Right lung (tissue), 2 donors: ENCODE measurements at regions not wholly inside any gene's neighbourhood (a gene's known extent, or its start where the extent isn't known, plus 50 kb on each side); places are given as distances from the start of the nearest gene placed in this dataset.

Experiments used
- DNase-seq, 2 donors: peaks; one replicate each; pipeline ENCODE4 v3.0.0-alpha.2; 2013

DNA sequence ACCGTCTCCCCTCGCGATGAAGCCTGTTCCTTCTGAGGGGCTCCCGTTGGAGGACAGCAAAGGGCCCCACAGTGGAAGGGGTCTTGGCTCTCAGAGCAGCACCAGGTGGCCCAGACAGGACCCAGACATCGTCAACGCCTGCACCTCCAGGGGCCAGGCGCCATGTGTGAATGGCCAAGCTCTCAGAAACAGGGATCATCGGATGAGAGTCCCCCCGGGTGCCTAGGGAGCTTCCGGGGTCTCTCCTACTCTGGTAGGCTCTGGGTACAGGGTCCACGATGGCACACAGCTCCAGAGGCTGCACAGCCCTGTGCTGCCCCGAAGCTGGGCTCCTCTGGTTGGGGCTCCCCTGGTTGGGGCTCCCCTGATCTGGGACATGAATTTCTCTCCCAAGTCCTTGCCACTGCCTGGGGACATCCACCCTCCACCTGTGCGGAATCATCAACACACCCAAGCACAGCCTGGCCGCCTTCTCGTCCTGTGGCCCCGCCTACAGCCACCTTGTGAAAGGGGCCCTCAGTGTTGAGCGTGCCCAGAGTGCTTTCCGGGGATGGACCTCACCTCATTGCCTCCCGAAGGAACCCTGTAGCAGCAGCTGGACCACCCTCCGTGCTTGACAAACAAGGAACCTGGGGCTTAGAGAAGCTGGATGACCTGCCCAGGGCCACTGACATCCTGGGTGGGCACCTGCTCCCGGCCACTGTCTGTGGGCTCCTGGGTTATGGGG lies 929.0 kb downstream of the BRD1 start:
- no peak for DNase-seq

- DNase-seq: no peak
Observed at GRCh38 chr22:48897645-48898370, 929.9 kb downstream of the BRD1 start.

- DNase-seq: no peak
Observed at GRCh38 chr22:48896766-48897644, 930.7 kb downstream of the BRD1 start.

GRCh38 chr22:48895831-48896765 lies 931.6 kb downstream of the BRD1 start:
- no peak for DNase-seq

GRCh38 chr22:48895336-48895735 lies 932.3 kb downstream of the BRD1 start:
- no peak for DNase-seq

DNA sequence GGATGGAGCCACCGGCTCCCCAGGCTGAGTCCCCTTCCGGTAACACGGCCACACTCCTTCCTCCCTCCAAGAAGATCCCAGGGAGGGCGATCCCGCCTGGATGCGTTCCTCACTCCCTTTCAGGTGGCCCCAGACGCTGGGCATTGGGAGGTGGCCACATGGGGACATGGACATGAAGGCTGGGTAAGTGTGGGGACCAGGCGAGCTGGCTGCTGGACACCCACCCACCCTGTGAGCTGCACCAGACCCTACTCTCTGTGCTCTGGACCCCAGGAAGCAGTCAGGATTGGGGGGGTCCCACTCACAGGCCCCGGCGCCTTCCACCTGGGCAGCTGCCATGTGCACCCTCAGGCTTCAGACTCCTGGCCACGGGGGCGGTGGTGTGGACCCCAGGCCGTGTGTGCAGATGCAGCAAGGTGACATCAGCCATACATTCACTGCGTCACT lies 932.8 kb downstream of the BRD1 start:
- no peak for DNase-seq

GRCh38 chr22:48894064-48894671 lies 933.5 kb downstream of the BRD1 start:
- DNase-seq: no peak

DNA sequence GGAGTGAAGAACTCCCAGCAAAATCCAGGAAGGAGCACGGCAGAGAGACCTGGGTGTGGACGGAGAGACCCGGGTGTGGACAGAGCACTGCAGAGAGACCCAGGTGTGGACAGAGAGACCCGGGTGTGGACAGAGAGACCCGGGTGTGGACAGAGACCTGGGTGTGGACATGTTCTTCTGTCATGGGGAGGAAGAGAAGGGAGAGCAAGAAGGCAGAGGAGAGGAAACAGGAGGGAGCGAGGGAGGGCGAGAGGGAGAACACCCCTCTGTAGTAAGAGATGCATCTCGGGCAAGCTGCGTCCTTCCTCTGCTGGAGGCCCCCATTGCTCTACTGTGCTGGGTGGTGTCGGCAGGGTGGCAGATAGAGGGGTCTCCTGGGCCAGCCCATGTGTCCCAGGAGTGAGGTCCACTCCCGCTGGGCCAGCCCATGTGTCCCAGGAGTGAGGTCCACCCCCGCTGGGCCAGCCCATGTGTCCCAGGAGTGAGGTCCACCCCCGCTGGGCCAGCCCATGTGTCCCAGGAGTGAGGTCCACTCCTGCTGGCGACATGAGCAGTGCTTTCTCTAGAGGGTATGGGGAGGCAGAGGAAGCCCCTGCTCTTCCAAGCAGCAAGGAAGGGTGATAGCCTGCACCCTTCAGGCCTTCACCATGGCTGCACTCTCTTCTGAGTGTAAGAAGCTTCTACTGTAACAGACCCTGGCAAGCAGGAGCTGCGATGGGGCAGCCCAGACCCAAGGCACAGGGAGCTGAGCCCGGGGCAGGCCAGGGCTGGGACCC lies 934.2 kb downstream of the BRD1 start:
- no peak for DNase-seq

GRCh38 chr22:48892578-48893287 lies 934.9 kb downstream of the BRD1 start:
- no peak for DNase-seq

DNA sequence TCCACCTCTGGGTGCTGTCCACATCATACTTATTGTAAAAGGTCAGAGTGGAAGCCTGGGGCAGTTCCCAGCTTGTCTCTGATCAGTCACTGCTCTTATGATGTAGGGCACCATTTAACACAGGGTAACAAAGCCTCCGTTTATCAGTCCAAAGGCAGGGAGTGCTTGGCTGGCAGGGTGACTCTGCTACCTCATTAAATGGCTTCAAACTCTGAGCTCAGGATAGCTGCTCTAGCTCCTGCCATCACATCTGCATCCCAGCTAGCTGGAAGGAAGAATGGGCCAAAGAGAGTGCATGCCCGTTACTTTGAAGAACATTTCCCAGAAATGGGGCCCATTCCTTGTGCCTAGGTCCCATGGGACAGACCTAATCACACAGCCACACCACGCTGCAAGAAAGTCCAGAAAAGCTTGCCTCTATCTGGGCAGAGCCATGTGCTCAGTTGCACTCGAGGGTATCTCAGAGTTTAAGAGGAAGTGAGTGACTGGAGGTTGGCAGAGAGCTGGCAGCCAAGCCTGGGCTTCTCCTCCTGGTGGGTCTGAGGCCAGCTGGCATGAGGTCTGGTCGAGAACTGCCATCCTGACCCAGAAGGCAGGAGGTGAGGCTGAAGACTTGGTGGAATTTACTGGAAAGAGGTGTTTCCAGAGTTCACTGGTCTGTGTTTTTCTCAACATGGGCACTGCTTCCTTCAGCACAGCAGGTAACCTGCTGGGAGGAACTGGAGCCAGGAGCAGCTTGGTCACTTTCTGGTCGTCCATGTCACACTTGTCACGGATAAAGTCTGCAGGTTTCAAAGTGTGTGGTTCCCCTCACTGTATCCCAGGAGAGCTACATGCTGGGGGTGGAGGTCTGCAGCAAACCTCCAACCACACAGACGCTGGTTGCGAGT lies 935.7 kb downstream of the BRD1 start:
- no peak for DNase-seq

GRCh38 chr22:48890693-48891554 lies 936.7 kb downstream of the BRD1 start:
- no peak for DNase-seq

DNA sequence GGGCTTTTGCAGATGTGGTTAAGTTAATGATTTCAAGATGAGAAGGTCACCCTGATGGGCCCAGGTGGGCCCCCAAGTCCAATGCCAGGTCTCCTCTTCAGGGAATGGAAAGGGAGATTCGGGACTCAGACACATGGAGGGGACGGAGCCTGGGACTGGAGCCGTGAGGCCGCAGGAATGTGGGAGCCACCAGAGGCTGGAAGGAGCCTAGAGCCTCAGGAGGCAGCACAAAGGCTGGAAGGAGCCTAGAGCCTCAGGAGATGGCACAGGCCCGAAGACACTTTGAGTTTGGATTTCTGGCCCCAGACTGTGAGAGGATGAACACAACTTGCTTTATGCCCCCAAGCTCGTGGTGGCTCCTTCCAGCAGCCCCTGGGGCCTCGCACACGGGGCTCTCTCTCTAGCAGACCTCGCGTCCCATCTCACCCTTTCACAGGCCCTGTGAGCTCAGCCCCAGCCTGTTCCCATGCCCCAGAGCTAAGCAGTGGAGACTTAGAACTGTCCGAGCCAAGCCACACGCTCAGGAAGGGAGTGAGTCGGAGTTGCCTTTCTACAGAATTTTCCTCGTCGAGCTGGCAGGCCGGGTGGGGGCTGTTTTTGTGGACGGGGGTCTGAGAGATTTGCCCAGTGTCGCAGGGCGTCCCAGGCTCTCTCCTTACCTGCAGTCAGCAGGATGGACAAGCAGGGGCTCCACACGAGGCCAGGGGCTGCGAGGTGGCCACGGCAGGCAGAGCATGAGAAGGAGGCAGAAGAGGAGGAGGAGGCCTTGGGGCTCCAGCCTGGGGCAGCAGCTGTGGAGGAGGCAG lies 937.6 kb downstream of the BRD1 start:
- no peak for DNase-seq

DNA sequence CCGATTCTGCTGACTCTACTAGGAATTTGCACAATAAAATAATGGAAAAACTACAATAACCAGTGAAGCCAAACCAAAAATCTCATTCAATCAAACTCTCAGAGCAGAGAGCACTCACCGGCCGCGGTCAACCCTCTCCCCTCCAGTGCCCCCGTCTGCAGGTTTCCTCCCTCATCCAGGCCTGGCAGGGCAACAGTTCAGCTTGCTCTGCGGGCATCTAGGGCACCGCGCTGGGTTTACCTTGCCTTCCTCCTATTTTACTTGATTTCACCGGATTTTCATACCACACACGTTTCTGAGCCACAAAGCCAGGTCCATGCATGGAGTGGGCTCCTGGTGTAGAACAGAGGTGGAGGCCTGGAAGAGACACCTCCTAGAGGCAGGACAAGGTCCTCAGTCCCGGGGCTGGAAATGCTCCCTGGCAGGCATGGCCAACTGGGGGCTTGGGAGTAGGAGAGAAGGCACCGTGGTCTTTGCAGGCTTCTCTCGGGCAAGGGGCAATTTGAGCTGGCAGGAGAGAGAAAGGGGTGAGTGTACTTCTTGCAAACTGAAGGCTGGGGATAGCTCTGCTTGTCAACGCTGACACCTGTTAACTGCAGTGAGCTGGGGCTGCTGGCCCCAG lies 938.4 kb downstream of the BRD1 start:
- DNase-seq: no peak

GRCh38 chr22:48888466-48889208 lies 939.0 kb downstream of the BRD1 start:
- DNase-seq: no peak
